LNCaP clone FGC (cell line): ENCODE measurements at regions not wholly inside any gene's neighbourhood (a gene's known extent, or its start where the extent isn't known, plus 50 kb on each side); places are given as distances from the start of the nearest gene placed in this dataset.

Source experiments
- DNase-seq: peaks from one replicate; pipeline ENCODE4 v3.0.0-alpha.2; 2011; ENCODE audit warnings: low read depth
- H3K4me3 ChIP-seq: 2 replicates; pipeline ENCODE4 v1.5.1; 2011; ENCODE audit warnings: mild to moderate bottlenecking, low read depth, low read length, control low read depth
- TF ChIP-seq, protein P1 (sequence below): IDR thresholded peaks from 2 replicates; pipeline ENCODE4 v1.5.1; 2012; ENCODE audit warnings: mild to moderate bottlenecking; ENCODE audit not compliant: control insufficient read depth, insufficient read depth; ENCODE audit errors: extremely low read depth

DNA sequence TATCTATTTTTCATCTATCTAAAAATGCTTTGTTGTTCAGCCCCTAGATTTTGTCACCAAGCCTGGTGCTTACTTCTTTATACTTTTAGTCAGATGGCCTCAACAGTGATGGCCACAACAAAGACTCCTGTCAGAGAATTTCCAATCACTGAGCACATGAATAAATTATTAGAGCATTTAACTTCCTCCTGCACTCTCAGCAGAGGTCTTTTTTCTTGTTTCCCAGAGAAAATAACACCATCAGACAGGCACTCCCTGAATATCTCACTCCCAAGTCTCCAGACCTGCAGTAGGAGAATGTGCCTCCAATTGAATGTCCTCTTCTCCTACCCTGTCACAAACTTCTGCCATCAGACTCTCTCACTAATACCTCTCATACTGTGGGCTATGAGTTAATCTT is 616.0 kb upstream of the NR5A2 start:
- TF ChIP-seq, protein P1, sequence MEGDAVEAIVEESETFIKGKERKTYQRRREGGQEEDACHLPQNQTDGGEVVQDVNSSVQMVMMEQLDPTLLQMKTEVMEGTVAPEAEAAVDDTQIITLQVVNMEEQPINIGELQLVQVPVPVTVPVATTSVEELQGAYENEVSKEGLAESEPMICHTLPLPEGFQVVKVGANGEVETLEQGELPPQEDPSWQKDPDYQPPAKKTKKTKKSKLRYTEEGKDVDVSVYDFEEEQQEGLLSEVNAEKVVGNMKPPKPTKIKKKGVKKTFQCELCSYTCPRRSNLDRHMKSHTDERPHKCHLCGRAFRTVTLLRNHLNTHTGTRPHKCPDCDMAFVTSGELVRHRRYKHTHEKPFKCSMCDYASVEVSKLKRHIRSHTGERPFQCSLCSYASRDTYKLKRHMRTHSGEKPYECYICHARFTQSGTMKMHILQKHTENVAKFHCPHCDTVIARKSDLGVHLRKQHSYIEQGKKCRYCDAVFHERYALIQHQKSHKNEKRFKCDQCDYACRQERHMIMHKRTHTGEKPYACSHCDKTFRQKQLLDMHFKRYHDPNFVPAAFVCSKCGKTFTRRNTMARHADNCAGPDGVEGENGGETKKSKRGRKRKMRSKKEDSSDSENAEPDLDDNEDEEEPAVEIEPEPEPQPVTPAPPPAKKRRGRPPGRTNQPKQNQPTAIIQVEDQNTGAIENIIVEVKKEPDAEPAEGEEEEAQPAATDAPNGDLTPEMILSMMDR = no peak
- H3K4me3 ChIP-seq = no peak overlapping the region
- no peak for DNase-seq

DNA sequence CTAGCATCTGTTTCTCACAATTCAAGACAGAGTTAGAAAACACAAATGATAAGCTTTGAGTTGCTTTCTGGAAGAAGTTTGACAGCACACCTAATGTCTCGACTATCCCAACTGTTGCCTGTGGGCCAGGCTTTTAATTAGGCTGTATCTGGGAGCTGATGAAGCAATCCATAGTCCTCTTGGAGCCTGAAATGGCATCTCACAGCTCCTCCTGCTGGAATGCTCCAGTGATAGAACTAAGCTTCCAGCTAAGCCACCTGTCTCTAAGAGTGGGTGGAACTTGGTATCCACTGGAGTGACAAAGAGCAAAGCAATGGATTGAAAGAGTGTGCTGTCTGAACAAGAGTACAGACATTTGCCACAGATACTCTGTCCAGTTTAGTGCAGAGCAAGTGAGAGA is 605.3 kb upstream of the NR5A2 start:
- TF ChIP-seq, protein P1 = no peak
- no peak overlapping the region for H3K4me3 ChIP-seq
- no peak for DNase-seq

DNA sequence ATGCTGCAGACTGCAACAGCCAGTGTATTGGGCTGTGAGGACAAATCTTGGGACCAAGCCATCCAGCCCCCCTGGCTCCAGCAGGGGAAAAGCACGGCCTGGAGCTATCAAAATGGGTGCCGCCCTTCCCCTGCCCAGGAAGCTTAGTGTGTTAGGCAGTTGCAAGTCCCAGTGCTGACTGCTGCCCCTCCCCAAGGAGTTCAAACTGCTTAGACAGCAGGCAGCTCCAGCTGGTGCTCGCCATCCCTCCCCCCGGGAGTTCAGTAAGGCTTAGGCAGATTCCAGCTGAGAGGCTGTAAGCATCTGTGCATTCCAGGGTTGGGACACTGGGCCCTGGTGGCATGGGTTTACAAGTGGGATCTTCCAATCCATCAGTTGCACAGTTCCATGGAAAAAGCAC is 579.6 kb upstream of the NR5A2 start:
- TF ChIP-seq, protein P1 = no peak
- no peak overlapping the region for H3K4me3 ChIP-seq
- no peak for DNase-seq

DNA sequence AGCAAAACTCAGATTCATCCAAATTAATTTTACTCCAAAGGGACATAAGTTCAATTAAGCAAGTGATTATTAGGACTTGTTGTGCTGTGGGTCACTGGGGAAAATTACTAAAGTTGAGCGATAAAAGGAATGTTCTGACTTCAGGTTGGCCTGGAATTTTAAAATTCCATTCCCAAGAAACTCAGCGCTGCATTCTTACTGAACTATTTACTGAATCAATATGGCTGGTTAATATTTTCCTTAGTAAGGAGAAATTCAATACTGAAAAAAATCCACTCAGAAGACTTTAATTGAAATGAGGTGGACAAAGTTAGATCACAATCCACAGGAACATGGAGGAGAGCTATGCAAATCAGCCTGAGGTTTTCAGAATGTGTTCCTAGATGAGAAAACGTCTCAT is 578.9 kb upstream of the NR5A2 start:
- H3K4me3 ChIP-seq = no peak overlapping the region
- TF ChIP-seq, protein P1 = no peak
- DNase-seq = no peak

DNA sequence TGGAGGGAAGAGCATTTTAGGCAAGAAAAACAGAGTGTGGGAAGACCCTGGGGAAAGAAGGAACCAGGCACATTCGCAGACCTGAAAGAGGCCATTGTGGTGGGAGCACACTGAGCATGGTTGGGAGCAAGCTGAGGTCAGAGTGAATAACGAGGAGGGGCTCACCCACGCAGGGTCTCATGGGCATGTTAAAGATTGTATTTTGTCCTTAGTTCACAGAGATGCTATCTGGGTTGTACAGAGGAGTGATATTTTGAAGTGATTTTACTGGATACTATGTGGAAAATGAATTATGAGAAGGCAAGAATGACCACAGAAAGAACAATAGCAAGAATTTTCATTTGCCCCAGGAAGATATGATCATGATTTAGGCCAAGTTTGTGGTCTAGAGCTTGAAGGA is 578.3 kb upstream of the NR5A2 start:
- no peak for DNase-seq
- TF ChIP-seq, protein P1 = no peak
- H3K4me3 ChIP-seq = no peak overlapping the region

DNA sequence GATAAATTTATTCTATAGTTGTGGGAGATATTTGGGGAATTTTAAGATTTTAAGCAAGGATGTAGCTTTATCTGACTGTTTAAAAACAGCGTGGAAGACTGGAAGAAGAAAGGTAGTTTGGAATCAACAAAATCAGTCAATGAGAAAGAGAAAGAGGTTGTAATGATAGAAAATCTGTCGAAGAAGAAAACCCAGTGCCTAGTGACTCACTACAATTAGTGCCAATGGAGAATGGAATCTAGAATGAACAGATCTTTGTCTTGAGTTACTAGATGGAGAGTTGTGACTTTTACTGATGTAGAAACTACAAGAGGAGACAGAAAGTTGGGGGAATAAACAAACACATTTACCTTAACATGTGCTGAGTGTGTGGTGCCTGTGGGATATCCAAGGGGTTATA is 577.8 kb upstream of the NR5A2 start:
- TF ChIP-seq, protein P1 = no peak
- DNase-seq = no peak
- H3K4me3 ChIP-seq = no peak overlapping the region

DNA sequence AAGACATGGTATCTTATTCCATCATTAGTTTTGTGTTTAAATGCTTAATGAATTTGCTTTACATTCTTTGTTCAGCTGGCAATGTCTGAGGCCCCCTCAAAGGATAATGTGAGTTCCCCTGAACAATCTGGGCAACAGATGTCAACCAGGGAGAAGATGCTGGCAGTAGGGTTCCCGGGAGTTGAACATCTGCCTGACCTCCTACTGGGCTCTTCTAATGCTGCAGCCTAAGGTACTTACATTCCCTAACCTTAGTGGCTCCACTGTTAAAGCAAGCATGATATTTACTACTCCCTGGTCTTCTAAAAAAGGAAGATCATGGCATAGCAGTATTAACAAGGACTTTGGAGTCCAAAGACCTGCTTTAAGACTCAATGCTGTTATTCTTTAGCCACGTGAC is 574.9 kb upstream of the NR5A2 start:
- no peak overlapping the region for H3K4me3 ChIP-seq
- no peak for DNase-seq
- TF ChIP-seq, protein P1 = no peak
